Muscle layer of duodenum (tissue), 2 donors: ENCODE measurements at regions not wholly inside any gene's neighbourhood (a gene's known extent, or its start where the extent isn't known, plus 50 kb on each side); places are given as distances from the start of the nearest gene placed in this dataset.
A peak's percentile ranks its signal among the peaks of the same experiment; 100 is the strongest.

Source experiments
- H3K27ac ChIP-seq: one replicate; pipeline ENCODE4 v1.7.0; 2013; ENCODE audit warnings: mild to moderate bottlenecking, low read length
- H3K27me3 ChIP-seq: one replicate; pipeline ENCODE4 v1.7.0; 2013; ENCODE audit warnings: low read depth, mild to moderate bottlenecking, control low read depth, low read length
- H3K36me3 ChIP-seq, 2 donors: one replicate each; pipeline ENCODE4 v1.7.0; 2013; ENCODE audit warnings: low read length in 2 of 2, control low read depth in 1 of 2, mild to moderate bottlenecking in 1 of 2; ENCODE audit not compliant: insufficient read depth in 2 of 2, control insufficient read depth in 1 of 2
- H3K4me1 ChIP-seq, 2 donors: one replicate each; pipeline ENCODE4 v1.7.0; 2013; ENCODE audit warnings: low read length in 2 of 2, mild to moderate bottlenecking in 2 of 2, control low read depth in 1 of 2, moderate library complexity in 1 of 2; ENCODE audit not compliant: insufficient read depth in 2 of 2, control insufficient read depth in 1 of 2
- H3K4me3 ChIP-seq, 2 donors: one replicate each; pipeline ENCODE4 v1.7.0; 2013; ENCODE audit warnings: low read length in 2 of 2, low read depth in 1 of 2, mild to moderate bottlenecking in 1 of 2
- H3K9me3 ChIP-seq, 2 donors: one replicate each; pipeline ENCODE4 v1.7.0; 2013; ENCODE audit warnings: low read length in 2 of 2, control low read depth in 1 of 2, mild to moderate bottlenecking in 1 of 2; ENCODE audit not compliant: control insufficient read depth in 1 of 2
- donor health status: healthy.

DNA sequence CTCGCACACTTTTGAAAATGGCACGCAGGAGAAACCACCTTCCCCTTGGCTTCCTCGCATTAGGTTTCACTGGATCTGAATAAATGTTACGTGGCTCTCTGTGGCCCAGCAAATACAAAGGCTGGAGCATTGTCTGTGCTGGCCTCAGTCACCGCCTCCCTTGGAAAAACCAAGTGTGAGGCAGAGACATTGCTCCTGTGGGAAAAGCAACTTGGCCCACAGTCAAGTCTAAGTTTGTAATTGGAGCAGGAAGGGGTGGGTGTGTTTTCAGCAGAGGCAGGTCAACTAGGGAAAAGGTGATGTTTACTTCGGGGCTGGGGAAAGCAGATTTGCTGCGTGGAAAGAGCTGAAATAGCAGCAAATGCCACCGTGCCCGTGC, 101.6 kb downstream of the IRS2 start:
- no peaks in the 10 kb centered on the region for H3K4me1 ChIP-seq
- H3K27ac ChIP-seq, result peak overlapping the region; percentile 73
- no peaks in the 10 kb centered on the region for H3K36me3 ChIP-seq
- peak overlapping the region in 1 of 2 donors; percentile 2 for H3K4me3 ChIP-seq
- H3K27me3 ChIP-seq, result no peaks in the 10 kb centered on the region
- no peaks in the 10 kb centered on the region for H3K9me3 ChIP-seq

DNA sequence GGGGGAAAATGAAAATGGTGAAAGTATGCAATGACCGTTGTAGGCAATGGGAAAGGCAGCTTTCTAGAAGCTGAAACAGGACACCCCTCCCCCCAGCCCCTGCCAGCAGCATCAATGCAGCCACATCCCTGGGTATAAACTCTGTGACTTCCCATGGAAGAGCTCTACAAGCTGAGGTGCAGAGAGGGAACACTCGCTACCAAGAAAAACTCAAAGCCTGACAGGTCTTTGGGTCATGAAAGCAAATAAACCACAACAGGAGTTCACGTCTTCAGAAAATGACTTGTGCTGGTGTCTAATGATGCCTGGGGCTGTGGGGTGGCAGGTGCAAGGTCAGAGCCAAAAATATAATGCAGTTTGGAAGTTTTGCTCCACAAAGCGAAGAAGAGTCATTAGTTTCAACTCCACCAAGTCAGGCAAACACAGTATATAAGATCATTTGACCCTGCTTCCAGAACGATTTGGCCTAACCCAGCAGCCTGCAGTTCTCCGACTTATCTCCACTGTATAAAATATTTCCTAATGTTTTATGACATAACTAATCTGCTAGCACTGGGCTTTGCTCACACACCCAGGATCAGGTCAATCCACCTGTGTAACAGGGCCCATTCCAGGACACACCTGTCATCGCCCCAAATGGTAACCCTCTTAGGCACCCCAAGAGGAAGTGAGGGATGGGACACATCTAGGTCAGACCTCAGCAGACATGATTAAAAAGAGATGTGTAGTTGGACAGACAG, 102.1 kb downstream of the IRS2 start:
- peak overlapping the region; percentile 73 for H3K27ac ChIP-seq
- no peaks in the 10 kb centered on the region for H3K9me3 ChIP-seq
- H3K36me3 ChIP-seq, result no peaks in the 10 kb centered on the region
- peak overlapping the region in 1 of 2 donors; percentile 2 for H3K4me3 ChIP-seq
- H3K4me1 ChIP-seq, result no peaks in the 10 kb centered on the region
- no peaks in the 10 kb centered on the region for H3K27me3 ChIP-seq

DNA sequence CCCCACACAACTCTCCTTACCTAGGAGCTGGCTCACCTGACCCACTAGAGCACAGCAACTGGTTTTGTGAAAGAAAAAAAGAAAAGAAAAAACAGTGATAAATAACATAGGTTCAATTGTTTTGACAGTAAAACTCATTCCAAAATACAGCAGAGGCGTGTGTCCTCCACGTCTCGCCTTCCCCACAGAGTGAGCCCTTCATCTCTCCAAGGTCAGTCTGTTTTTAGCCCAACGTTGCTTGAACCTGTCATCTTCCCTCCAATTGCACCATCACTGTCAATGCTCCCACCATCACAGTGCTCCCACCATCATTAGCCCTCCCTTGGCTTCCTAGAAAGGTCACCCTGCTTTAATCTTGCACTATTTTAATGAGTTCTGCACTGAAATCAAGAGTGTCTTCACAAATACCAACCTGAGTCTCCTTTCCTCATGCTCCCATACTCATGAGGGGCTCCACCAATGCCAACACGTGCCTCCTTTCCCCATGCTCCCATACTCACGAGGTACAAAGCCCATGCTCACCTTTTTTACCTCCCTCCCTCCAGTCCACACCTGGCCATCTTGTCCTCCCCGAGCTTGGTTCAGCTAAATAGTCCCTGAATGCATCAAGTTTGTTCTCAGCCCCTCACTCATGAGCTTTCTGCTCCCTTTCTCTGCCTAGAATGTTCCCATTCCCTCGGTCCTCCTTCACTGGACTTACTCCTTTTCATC, 103.7 kb downstream of the IRS2 start:
- Histone ChIP-seq H3K27me3 (no peaks in the 10 kb centered on the region), H3K9me3 (no peaks in the 10 kb centered on the region)

DNA sequence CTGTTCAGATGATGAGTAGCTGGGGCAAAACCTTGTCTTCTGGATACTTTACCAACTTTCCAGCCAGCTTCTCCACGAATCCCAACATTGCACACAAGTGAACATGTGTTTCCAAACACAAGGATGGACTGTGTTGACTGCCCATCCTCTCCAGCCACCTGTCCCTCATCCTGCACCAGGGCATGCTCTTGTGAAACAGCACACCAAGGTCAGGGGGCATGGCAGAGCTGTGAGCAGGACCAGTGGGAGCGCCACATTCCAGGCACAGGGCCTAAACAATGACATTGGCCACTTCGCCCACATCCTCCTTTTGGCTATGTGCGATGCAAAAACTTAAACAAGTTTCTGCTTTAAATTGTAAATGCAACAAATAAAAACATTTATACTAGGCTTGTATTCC, 105.5 kb downstream of the IRS2 start:
- no peaks in the 10 kb centered on the region for H3K4me1 ChIP-seq
- no peak overlapping the region for H3K27ac ChIP-seq
- H3K9me3 ChIP-seq, result no peaks in the 10 kb centered on the region
- no peaks in the 10 kb centered on the region for H3K36me3 ChIP-seq
- H3K27me3 ChIP-seq, result no peaks in the 10 kb centered on the region
- H3K4me3 ChIP-seq, result no peak overlapping the region

More for the DNA sequence above, 103.7 kb downstream of the IRS2 start:
- Histone ChIP-seq H3K27ac (no peak overlapping the region), H3K4me1 (no peaks in the 10 kb centered on the region), H3K36me3 (no peaks in the 10 kb centered on the region), H3K4me3 (no peak overlapping the region)

DNA sequence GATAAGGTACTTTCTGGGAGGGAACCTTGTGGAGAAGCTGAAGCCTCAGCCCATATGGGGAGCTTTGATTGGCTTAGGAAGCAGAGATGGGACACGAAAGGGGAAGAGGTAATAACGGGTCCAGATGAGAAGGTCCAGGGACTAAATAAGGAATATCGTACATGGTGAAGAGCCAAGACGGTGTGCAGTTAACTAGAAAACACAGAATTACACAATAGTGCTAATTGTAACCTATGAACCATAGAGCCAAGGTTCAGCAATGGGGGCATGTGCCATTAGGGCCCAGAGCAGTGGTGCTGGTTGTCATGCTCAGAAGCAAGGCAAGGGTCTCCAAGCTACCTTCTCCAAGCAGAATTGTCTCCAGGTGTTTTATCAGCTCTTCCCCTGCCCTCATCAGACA, 106.1 kb downstream of the IRS2 start:
- Histone ChIP-seq H3K27me3 (no peaks in the 10 kb centered on the region), H3K9me3 (no peaks in the 10 kb centered on the region), H3K4me3 (no peak overlapping the region), H3K4me1 (no peaks in the 10 kb centered on the region), H3K36me3 (no peaks in the 10 kb centered on the region), H3K27ac (no peak overlapping the region)

DNA sequence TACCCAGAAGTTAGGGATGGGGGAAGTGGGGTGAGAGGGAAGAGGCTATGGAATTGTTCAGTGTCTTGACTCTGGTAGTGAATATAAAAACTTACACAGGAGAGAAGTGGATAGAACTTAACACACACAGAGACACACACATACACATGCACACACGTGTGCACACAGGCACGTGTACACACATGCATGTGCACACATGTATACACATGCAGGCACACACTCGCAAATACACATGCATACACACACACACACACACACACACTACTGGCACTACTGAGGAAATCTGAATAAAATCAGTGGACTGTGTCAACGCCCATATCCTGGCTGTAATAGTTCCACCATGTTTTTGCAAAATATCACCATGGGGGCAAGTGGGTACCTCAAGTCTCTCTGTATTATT, 107.9 kb downstream of the IRS2 start:
- Histone ChIP-seq H3K36me3 (no peaks in the 10 kb centered on the region), H3K27ac (no peak overlapping the region), H3K9me3 (no peaks in the 10 kb centered on the region), H3K4me3 (no peak overlapping the region), H3K4me1 (no peaks in the 10 kb centered on the region), H3K27me3 (no peaks in the 10 kb centered on the region)

DNA sequence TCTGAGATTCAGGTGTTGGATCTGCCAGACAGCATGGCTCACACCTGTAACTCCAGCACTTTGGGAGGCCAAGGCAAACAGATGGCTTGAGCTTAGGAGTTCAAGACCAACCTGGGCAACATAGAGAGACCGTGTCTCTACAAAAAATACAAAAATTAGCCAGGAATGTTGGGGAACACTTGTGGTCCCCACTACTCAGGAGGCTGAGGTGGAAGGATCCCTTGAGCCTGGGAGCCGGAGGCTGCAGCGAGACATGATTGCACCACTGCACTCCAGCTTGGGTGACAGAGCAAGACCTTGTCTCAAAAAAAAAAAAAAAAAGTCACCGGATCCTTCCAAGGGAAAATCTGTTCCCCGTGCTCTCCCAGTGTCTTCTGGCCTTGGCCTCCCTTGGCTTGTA, 109.2 kb downstream of the IRS2 start:
- H3K36me3 ChIP-seq, result no peaks in the 10 kb centered on the region
- H3K27me3 ChIP-seq, result no peaks in the 10 kb centered on the region
- no peak overlapping the region for H3K27ac ChIP-seq
- H3K4me3 ChIP-seq, result no peak overlapping the region
- no peaks in the 10 kb centered on the region for H3K9me3 ChIP-seq
- no peaks in the 10 kb centered on the region for H3K4me1 ChIP-seq

DNA sequence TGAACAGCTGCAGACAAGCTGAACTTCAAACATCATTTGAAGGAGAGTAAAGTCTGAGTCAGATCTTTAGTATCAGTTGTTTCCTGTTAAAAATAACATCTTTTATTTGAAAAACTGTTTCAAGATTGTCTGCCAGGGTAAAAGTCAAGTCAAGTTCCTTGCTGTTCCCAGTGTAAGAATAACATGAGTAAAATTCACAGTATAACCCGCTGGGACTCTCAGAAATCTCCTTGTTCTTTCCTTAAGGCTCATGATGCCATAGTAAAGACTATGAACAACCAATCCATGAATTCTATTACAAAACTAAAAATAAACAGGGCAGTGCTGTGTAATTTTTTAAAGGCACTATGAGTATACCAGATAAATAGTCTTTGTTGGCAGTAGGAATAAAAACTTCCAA, 112.9 kb downstream of the IRS2 start:
- Histone ChIP-seq H3K27ac (no peak overlapping the region), H3K4me1 (no peaks in the 10 kb centered on the region)

DNA sequence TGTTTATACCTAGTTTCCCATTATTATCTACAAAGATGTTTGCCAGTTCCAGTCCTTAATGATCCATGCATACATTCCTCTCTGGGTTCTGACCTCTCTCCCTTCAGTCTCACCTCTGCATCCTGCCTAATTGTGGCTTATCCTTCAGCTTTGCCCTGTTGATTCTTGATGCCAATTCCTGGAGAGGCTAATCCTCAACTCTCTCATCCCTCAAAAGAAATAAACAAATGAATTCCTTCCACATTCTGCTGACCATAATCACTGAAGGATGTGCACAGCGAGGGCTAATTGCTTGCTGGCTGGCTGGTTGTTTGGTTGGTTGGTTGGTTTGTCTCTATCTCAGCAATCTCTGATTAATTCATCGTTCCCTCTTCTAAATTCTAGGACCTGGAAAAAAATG, 113.8 kb downstream of the IRS2 start:
- Histone ChIP-seq H3K27ac (no peak overlapping the region), H3K4me1 (no peaks in the 10 kb centered on the region), H3K4me3 (no peak overlapping the region), H3K36me3 (no peaks in the 10 kb centered on the region), H3K9me3 (no peaks in the 10 kb centered on the region), H3K27me3 (no peaks in the 10 kb centered on the region)

More for the DNA sequence above, 112.9 kb downstream of the IRS2 start:
- Histone ChIP-seq H3K9me3 (no peaks in the 10 kb centered on the region), H3K27me3 (no peaks in the 10 kb centered on the region), H3K4me3 (no peak overlapping the region), H3K36me3 (no peaks in the 10 kb centered on the region)

DNA sequence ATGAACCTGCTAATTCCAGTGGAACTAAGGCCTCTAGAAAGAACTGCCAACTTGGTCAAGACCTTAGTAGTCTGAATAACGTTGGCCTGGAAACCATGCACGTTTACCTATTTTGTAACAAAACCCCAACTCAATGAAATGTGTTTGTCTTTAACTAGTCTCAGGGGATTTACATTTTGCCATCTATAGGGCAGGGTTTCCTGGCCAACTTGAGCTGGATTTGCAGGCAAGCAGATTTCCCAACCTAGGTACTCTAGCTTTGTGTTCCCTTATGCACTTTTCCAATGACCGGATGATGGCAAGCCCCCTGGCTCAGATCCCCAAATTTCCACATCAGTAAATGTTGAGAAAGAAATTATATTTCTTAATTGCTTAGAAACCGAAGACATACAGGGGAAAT, 114.5 kb downstream of the IRS2 start:
- Histone ChIP-seq H3K27ac (no peak overlapping the region), H3K36me3 (no peaks in the 10 kb centered on the region), H3K27me3 (no peaks in the 10 kb centered on the region), H3K4me1 (no peaks in the 10 kb centered on the region), H3K4me3 (no peak overlapping the region), H3K9me3 (no peaks in the 10 kb centered on the region)

DNA sequence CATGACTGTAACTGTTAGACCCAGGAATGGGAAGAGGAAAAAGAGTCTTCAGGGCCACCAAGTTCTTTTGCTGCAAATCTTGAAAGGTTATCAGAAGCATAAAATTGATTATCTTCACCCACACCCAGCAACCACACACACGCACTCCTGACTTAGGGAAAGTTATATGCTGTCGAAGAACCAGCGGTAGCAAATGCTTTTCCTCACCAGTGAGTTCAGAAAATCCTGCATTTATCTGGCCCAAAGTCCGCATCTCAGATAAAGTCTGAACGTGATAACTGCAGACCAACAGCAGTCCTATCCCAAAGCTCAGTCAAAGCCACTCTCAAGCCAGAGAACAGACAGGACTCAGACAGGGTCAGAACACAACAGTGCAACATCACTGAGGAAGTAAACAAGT, 115.6 kb downstream of the IRS2 start:
- Histone ChIP-seq H3K27me3 (no peaks in the 10 kb centered on the region), H3K27ac (no peak overlapping the region), H3K4me3 (no peak overlapping the region), H3K36me3 (no peaks in the 10 kb centered on the region), H3K4me1 (no peaks in the 10 kb centered on the region), H3K9me3 (no peaks in the 10 kb centered on the region)

DNA sequence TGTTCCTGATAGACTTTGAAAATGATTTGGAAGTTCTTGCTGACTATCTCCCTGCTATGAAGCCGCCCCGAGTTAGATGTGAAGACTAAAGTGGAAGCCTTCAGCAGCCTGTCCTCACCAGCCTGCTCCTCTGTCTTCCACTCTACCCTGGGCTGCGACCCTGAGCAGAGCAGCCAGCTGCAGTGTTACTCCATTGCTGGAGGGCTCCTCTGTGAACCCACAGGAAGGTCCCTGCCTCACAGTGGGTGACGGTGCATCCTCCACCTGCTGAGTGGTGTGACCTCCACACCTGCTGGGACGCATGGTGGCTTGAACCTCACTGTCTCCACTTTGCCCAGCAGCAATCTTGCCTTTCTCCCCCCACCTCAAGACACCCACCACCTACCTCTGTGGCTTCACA, 116.4 kb downstream of the IRS2 start:
- Histone ChIP-seq H3K27ac (no peak overlapping the region), H3K9me3 (no peaks in the 10 kb centered on the region), H3K27me3 (no peaks in the 10 kb centered on the region), H3K4me1 (no peaks in the 10 kb centered on the region), H3K36me3 (no peaks in the 10 kb centered on the region), H3K4me3 (no peak overlapping the region)
